ENCODE measurements at regions not wholly inside any gene's neighbourhood (a gene's known extent, or its start where the extent isn't known, plus 50 kb on each side); places are given as distances from the start of the nearest gene placed in this dataset.
A peak's percentile ranks its signal among the peaks of the same experiment; 100 is the strongest.

GRCh38 chr5:111983459-111983858 lies 226.5 kb upstream of the NREP start:
- peaks cover 0 to 5% (median 2%) of the 10 kb centered on the region in 4 donors for H3K4me1 ChIP-seq
- H3K36me3 ChIP-seq = no peaks in the 10 kb centered on the region
- WGBS = 47% methylated on average over 1 of the region's 1 CpG
- DNase-seq (ENCODE audit: extremely low spot score) = no peak
- H3K27ac ChIP-seq (replicated peaks in 1 of 4) = no peak overlapping the region
- no peaks in the 10 kb centered on the region for H3K9me3 ChIP-seq
- TF ChIP-seq POLR2A (IDR thresholded peaks at IDR 0.05; ENCODE audit: low read depth) (no peak), EP300 (IDR thresholded peaks at IDR 0.05) (no peak), CTCF (IDR thresholded peaks at IDR 0.05) (no peak), POLR2AphosphoS5 (IDR thresholded peaks at IDR 0.05) (no peak)
- no peak overlapping the region for H3K4me3 ChIP-seq
- no peaks in the 10 kb centered on the region for H3K27me3 ChIP-seq
- intact Hi-C loops (cut with DNase I) = no loop called here

- Histone ChIP-seq H3K27ac (replicated peaks in 1 of 4) (no peak overlapping the region), H3K4me3 (no peak overlapping the region), H3K27me3 (no peaks in the 10 kb centered on the region), H3K36me3 (no peaks in the 10 kb centered on the region), H3K4me1 (peaks cover 0 to 38% (median 33%) of the 10 kb centered on the region in 4 donors), H3K9me3 (no peaks in the 10 kb centered on the region)
- TF ChIP-seq CTCF (IDR thresholded peaks at IDR 0.05) (no peak), EP300 (IDR thresholded peaks at IDR 0.05) (no peak), POLR2A (IDR thresholded peaks at IDR 0.05; ENCODE audit: low read depth) (no peak), POLR2AphosphoS5 (IDR thresholded peaks at IDR 0.05) (no peak)
- WGBS = 89% methylated on average over 2 of the region's 2 CpGs
- intact Hi-C loops (cut with DNase I) = no loop called here
- no peak for DNase-seq (ENCODE audit: extremely low spot score)
These were observed 220.4 kb upstream of the NREP start for GRCh38 chr5:111977436-111977829.

DNA sequence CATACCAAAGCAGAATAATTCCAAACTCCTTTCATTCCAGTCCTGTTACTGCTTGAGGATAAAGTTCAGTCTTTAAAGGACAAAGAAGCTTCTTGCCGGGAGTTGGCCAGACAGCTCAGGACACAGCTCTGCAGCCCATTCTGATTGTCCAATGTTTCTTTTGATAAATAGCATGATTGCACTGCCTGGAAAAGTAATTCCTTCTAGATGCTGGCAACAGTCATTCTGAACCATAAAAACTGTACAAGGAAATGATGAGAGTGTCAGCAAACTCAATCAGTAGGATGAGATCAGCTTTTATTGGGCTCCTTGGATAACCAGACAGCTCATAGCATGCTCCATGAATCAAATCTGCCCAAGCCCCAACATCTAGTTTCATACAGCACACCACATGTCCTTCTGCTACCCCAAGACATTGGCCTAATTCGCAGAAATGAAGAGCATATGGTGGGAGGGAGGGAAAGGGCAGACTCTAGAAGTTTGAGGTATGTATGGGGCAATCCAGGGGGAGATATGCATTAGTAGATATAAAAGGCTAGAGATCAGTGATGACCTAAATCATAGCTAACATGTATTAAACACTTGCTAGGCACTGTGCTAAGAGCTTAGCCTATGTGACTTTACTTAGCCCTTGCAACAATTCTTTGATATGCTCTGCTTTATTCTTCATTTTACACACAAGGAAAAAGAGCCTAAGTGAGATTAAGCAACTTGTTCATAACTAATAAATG lies 219.9 kb upstream of the NREP start:
- no peaks in the 10 kb centered on the region for H3K36me3 ChIP-seq
- H3K27me3 ChIP-seq = no peaks in the 10 kb centered on the region
- H3K27ac ChIP-seq (replicated peaks in 1 of 4) = no peak overlapping the region
- H3K9me3 ChIP-seq = no peaks in the 10 kb centered on the region
- no peak overlapping the region for H3K4me3 ChIP-seq
- WGBS = 49% methylated on average over 2 of the region's 2 CpGs
- no peak for DNase-seq (ENCODE audit: extremely low spot score)
- peaks cover 0 to 38% (median 33%) of the 10 kb centered on the region in 4 donors for H3K4me1 ChIP-seq
- TF ChIP-seq CTCF (IDR thresholded peaks at IDR 0.05) (no peak), POLR2A (IDR thresholded peaks at IDR 0.05; ENCODE audit: low read depth) (no peak), POLR2AphosphoS5 (IDR thresholded peaks at IDR 0.05) (no peak), EP300 (IDR thresholded peaks at IDR 0.05) (no peak)
- intact Hi-C loops (cut with DNase I) = no loop called here

DNA sequence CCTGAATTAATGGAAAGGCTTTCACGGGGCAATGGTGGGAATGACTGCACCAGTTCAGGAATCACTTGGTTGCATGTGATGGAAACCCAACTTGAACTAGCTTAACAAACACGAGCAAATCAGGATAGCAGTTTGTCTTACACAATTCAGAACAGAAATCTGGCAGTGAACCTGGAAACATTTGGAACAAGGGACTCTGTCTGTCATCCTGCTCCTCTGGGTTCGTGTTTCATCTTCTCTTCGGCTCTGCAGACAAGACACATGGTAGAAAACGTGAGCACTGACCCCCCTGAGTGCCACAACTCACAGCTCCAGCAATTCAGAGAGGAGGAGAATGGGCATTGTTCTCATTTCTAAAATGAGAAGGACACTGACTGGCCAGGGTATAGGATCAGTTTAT lies 218.1 kb upstream of the NREP start:
- Histone ChIP-seq H3K27ac (replicated peaks in 1 of 4) (peak overlapping the region in 1 of 4 donors; percentile 5), H3K4me3 (no peak overlapping the region), H3K36me3 (no peaks in the 10 kb centered on the region), H3K27me3 (no peaks in the 10 kb centered on the region), H3K4me1 (peaks cover 0 to 38% (median 33%) of the 10 kb centered on the region in 4 donors), H3K9me3 (no peaks in the 10 kb centered on the region)
- TF ChIP-seq POLR2A (IDR thresholded peaks at IDR 0.05; ENCODE audit: low read depth) = no peak
- peak in 1 of 2 donors; percentile 17 for TF ChIP-seq POLR2AphosphoS5 (IDR thresholded peaks at IDR 0.05)
- DNase-seq (ENCODE audit: extremely low spot score) = no peak
- WGBS = 30% methylated on average over 5 of the region's 5 CpGs
- intact Hi-C loops (cut with DNase I) = no loop called here

GRCh38 chr5:111973961-111974360 lies 217.0 kb upstream of the NREP start:
- intact Hi-C loops (cut with DNase I) = no loop called here
- no peak overlapping the region for H3K27ac ChIP-seq (replicated peaks in 1 of 4)
- 34% methylated on average over 2 of the region's 2 CpGs for WGBS
- DNase-seq (ENCODE audit: extremely low spot score) = no peak
- TF ChIP-seq POLR2AphosphoS5 (IDR thresholded peaks at IDR 0.05) (no peak), POLR2A (IDR thresholded peaks at IDR 0.05; ENCODE audit: low read depth) (no peak), CTCF (IDR thresholded peaks at IDR 0.05) (no peak), EP300 (IDR thresholded peaks at IDR 0.05) (no peak)
- H3K27me3 ChIP-seq = no peaks in the 10 kb centered on the region
- no peak overlapping the region for H3K4me3 ChIP-seq
- peaks cover 0 to 38% (median 33%) of the 10 kb centered on the region in 4 donors for H3K4me1 ChIP-seq
- H3K36me3 ChIP-seq = no peaks in the 10 kb centered on the region
- no peaks in the 10 kb centered on the region for H3K9me3 ChIP-seq
